Osteocyte (in vitro differentiated cells): ENCODE measurements at regions not wholly inside any gene's neighbourhood (a gene's known extent, or its start where the extent isn't known, plus 50 kb on each side); places are given as distances from the start of the nearest gene placed in this dataset.
A peak's percentile ranks its signal among the peaks of the same experiment; 100 is the strongest.

ENCODE experiments used
- DNase-seq: peaks from one replicate; pipeline ENCODE4 v3.0.0; 2021; ENCODE audit warnings: mixed read lengths; ENCODE audit not compliant: unreplicated experiment; ENCODE audit errors: extremely low spot score
- H3K27ac Mint-ChIP-seq: one replicate; pipeline ENCODE4 v1.8.0; 2021; ENCODE audit warnings: mild to moderate bottlenecking, mixed read lengths; ENCODE audit not compliant: unreplicated experiment
- H3K27me3 Mint-ChIP-seq: one replicate; pipeline ENCODE4 v1.8.0; 2021; ENCODE audit warnings: mixed read lengths; ENCODE audit not compliant: unreplicated experiment
- H3K36me3 Mint-ChIP-seq: one replicate; pipeline ENCODE4 v1.8.0; 2021; ENCODE audit warnings: mixed read lengths; ENCODE audit not compliant: unreplicated experiment
- H3K4me1 Mint-ChIP-seq: one replicate; pipeline ENCODE4 v1.8.0; 2021; ENCODE audit warnings: mixed read lengths; ENCODE audit not compliant: unreplicated experiment
- H3K4me3 Mint-ChIP-seq: one replicate; pipeline ENCODE4 v1.8.0; 2021; ENCODE audit warnings: mild to moderate bottlenecking, moderate library complexity, mixed read lengths; ENCODE audit not compliant: unreplicated experiment
- H3K9me3 Mint-ChIP-seq: one replicate; pipeline ENCODE4 v1.8.0; 2021; ENCODE audit warnings: mixed read lengths; ENCODE audit not compliant: unreplicated experiment
- TF ChIP-seq, protein P1 (sequence below): fragments of 200-600 bp; sonication (generic); IDR thresholded peaks from 2 replicates; pipeline ENCODE4 v1.5.0; 2021; ENCODE audit warnings: antibody characterized with exemption, mild to moderate bottlenecking, moderate library complexity

- TF ChIP-seq, protein P1, sequence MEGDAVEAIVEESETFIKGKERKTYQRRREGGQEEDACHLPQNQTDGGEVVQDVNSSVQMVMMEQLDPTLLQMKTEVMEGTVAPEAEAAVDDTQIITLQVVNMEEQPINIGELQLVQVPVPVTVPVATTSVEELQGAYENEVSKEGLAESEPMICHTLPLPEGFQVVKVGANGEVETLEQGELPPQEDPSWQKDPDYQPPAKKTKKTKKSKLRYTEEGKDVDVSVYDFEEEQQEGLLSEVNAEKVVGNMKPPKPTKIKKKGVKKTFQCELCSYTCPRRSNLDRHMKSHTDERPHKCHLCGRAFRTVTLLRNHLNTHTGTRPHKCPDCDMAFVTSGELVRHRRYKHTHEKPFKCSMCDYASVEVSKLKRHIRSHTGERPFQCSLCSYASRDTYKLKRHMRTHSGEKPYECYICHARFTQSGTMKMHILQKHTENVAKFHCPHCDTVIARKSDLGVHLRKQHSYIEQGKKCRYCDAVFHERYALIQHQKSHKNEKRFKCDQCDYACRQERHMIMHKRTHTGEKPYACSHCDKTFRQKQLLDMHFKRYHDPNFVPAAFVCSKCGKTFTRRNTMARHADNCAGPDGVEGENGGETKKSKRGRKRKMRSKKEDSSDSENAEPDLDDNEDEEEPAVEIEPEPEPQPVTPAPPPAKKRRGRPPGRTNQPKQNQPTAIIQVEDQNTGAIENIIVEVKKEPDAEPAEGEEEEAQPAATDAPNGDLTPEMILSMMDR, result no peak
- H3K4me1 Mint-ChIP-seq, result peaks cover 25% of the 10 kb centered on the region
- no peak overlapping the region for H3K4me3 Mint-ChIP-seq
- no peak for DNase-seq
- no peaks in the 10 kb centered on the region for H3K36me3 Mint-ChIP-seq
- no peaks in the 10 kb centered on the region for H3K9me3 Mint-ChIP-seq
- peak overlapping the region; percentile 56 for H3K27ac Mint-ChIP-seq
- H3K27me3 Mint-ChIP-seq, result no peaks in the 10 kb centered on the region
Measured at GRCh38 chrX:39816871-39817731, 280.7 kb downstream of the BCOR start.

GRCh38 chrX:39817754-39818470, 279.8 kb downstream of the BCOR start:
- Mint-ChIP-seq H3K27ac (no peak overlapping the region), H3K4me1 (peaks cover 25% of the 10 kb centered on the region), H3K4me3 (no peak overlapping the region), H3K27me3 (no peaks in the 10 kb centered on the region), H3K9me3 (no peaks in the 10 kb centered on the region), H3K36me3 (no peaks in the 10 kb centered on the region)
- no peak for DNase-seq
- TF ChIP-seq, protein P1, result no peak

DNA sequence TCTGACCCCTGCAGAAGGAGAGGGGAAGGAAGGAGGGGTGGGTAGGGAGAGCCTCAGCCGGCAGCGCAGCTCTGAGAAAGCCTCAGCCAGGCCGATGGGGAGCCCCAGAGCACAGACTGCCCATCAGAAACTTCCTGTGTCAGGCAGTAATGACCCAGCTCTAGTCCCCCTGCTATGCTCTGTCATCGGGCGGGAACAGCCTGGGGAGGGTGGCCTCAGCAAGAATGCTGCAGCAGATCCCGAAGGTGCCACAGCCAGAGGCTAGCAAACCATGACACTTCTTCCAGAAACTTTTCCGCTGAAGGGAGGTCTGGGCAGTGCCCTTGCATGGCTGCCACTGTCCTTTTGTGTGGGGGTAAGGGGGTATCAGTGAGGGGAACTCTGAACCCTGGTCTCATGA, 279.0 kb downstream of the BCOR start:
- Mint-ChIP-seq H3K36me3 (no peaks in the 10 kb centered on the region), H3K27ac (no peak overlapping the region), H3K4me3 (no peak overlapping the region), H3K4me1 (peaks cover 26% of the 10 kb centered on the region), H3K27me3 (no peaks in the 10 kb centered on the region), H3K9me3 (peaks cover 8% of the 10 kb centered on the region)
- DNase-seq, result no peak
- TF ChIP-seq, protein P1, result no peak

DNA sequence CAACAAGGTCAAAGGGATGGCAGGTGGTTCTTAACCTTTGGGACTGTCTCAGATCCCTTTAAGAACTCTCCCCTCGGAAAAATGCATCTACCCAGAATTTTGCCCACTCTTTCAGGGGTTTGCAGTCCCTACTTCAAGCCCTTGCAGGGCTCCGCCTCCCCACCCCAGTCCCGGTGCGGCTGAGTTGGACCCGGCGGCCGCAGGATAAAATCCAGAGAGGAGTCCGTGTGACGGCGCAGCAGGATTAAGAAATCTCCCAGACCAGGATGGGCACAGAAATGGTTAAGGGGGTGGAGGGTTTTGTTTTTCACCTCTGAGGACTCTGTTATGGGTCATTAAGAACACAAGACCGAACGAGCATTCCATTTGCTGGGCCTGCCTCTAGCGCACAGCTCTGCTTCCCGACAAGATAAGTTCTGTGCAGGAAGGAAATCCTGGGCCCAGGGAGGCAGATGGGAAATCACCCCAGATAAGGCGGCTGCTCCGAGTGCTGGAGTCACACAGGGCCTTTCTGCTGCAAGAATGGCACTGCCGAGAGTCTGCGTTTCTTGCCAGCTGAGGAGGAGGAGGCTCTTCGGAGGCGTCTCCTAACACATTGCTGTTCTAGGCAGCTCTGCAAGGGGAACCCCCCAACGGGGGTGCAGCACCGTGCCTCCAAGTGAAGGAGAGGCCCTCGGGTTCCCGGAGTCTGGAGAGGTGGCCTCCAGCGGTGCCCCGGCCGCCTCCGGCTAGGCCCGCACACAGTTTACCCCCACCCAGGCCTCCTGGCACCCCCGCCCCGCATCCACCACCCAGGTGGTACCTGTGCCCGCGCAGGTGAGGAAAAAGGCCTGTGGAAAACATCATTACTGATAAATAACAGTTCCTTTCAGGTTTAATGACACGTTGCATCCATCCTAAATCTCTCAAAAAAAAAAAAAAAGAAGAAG, 277.6 kb downstream of the BCOR start:
- H3K36me3 Mint-ChIP-seq, result no peaks in the 10 kb centered on the region
- no peaks in the 10 kb centered on the region for H3K27me3 Mint-ChIP-seq
- no peak for DNase-seq
- peaks cover 11% of the 10 kb centered on the region for H3K9me3 Mint-ChIP-seq
- no peak overlapping the region for H3K27ac Mint-ChIP-seq
- peak overlapping the region; percentile 64 for H3K4me3 Mint-ChIP-seq
- TF ChIP-seq, protein P1, result no peak
- peaks cover 26% of the 10 kb centered on the region for H3K4me1 Mint-ChIP-seq
